VCaP (cell line): ENCODE measurements at regions not wholly inside any gene's neighbourhood (a gene's known extent, or its start where the extent isn't known, plus 50 kb on each side); places are given as distances from the start of the nearest gene placed in this dataset.
"Not testable (repeated sequence)": the region's sequence is repeated elsewhere in the genome, so short reads cannot be mapped to it uniquely, and the experiment has no call there.

Experiments
- H3K27ac ChIP-seq: fragments of 450-650 bp; 2 replicates; pipeline ENCODE4 v1.5.1; 2017
- TF ChIP-seq, protein P1 (sequence below): fragments of 450-650 bp; conservative IDR thresholded peaks from 2 replicates; pipeline ENCODE4 v1.5.1; 2017; ENCODE audit warnings: mild to moderate bottlenecking, moderate library complexity

DNA sequence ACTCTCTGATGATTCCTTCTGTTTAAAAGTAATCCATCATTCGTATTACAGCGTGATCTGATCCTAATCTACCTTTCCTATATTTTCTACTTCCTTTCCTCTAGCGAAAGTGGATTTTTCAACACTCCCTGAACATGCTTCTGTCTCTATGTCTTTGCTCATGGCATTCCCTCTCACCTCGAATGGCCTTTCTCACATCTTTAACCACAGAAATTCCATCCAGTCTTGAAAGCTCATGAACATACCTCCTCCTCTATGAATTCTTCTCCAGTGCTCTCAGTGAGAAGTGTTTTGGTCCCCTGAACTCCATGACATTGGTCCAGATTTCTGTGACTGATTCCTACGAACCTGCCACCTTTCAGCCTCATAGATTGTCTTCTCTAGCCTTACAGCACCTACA, 323.2 kb downstream of the RAD51AP2 start:
- H3K27ac ChIP-seq: no peak overlapping the region
- TF ChIP-seq, protein P1, sequence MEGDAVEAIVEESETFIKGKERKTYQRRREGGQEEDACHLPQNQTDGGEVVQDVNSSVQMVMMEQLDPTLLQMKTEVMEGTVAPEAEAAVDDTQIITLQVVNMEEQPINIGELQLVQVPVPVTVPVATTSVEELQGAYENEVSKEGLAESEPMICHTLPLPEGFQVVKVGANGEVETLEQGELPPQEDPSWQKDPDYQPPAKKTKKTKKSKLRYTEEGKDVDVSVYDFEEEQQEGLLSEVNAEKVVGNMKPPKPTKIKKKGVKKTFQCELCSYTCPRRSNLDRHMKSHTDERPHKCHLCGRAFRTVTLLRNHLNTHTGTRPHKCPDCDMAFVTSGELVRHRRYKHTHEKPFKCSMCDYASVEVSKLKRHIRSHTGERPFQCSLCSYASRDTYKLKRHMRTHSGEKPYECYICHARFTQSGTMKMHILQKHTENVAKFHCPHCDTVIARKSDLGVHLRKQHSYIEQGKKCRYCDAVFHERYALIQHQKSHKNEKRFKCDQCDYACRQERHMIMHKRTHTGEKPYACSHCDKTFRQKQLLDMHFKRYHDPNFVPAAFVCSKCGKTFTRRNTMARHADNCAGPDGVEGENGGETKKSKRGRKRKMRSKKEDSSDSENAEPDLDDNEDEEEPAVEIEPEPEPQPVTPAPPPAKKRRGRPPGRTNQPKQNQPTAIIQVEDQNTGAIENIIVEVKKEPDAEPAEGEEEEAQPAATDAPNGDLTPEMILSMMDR: no peak

DNA sequence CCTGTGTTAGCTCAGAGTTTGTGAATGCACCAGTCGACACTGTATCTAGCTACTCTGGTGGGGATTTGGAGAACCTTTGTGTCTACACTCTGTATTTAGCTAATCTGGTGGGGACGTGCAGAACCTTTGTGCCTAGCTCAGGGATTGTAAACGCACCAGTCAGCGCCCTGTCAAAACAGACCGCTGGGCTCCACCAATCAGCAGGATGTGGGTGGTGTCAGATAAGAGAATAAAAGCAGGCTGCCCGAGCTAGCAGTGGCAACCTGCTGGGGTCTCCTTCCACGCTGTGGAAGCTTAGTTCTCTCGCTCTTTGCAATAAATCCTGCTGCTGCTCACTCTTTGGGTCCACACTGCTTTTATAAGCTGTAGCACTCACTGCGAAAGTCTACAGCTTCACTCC, 324.2 kb downstream of the RAD51AP2 start:
- TF ChIP-seq, protein P1: no peak
- no peak overlapping the region for H3K27ac ChIP-seq

DNA sequence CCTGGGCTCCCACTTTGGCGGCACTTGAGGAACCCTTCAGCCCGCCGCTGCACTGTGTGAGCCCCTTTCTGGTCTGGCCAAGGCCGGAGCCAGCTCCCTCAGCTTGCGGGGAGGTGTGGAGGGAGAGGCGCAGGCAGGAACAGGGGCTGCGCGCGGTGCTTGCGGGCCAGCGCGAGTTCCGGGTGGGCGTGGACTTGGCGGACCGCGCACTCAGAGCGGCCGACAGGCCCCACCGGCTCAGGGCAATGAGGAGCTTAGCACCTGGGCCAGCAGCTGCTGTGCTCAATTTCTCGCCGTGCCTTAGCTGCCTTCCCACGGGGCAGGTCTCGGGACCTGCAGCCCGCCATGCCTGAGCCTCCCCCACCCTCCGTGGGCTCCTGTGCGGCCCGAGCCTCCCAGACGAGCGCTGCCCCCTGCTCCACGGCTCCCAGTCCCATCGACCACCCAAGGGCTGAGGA, 324.8 kb downstream of the RAD51AP2 start:
- H3K27ac ChIP-seq: not testable (repeated sequence)

DNA sequence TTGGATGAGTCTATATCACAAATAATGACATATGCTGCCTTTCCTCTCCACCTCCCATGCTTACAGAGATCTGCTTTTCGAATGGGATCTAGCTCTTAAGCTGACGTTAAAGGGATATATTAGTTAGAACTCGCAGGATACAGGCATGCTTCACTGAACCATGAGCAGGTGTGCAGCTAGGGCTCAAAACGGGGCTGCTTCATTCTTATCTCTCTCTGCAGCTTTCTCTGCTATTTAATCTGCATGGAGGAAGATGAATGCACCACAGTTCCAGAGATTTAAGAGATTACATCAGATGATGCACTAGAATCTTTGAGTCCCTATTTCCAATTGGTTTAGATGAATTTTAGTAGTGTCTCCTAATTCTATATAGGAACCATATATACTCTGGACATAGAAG, 327.0 kb downstream of the RAD51AP2 start:
- TF ChIP-seq, protein P1: no peak
- H3K27ac ChIP-seq: no peak overlapping the region

DNA sequence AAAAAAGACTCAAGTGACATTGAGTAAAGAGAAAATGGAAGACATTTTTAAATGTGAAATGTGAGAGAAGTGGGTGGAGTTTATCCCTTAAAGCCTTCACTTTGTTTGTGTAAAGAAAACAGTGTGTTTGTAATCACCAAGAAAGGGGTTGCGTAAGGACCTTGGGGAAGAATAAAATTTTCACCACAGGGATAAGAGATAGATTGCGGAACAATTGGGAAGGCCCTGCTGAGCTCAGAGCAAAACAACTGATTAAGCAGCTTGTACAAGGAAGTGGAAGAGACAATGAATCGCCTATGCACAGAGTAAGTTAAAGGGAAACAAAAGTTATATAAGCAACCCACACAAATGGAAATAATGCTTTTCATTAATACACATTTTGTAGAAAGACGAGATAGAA, 327.7 kb downstream of the RAD51AP2 start:
- H3K27ac ChIP-seq: no peak overlapping the region
- TF ChIP-seq, protein P1: no peak

DNA sequence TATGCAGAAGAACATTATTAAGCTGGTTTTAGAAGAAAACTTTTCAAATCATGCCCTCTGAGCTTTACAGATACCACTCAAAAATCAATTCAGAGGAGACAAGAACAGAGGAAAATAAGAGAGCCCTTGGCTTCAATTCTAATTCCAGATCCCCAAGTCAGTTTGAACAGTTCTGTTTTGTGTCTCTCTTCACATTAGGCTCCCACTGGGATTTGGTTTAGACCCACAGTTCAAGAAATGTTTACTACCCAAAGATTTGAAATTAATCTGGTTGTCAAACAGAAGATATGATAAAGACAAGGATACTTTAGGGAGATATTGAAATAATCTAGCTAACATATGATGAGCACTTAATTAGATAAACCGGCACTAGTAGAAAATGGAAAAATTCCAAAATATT, 329.5 kb downstream of the RAD51AP2 start:
- no peak overlapping the region for H3K27ac ChIP-seq
- TF ChIP-seq, protein P1: no peak

DNA sequence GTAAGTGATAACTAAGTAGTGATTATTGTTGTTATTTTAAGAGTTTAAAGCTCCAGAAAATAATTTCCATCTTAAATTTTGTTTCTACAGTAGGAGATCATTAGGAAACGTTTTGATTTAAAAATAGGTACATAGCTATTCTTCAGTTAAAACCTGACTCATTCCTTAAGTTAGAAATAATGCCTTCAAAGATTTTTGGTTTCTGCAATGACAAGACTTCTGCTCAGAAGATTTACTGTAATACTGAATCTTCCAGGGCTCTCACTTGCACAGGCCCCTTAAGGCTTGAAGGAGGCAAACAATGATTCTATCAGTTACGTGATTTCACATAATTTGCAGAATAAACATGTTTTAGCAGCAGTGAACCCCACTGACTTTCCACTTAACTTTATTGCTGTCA, 333.7 kb downstream of the RAD51AP2 start:
- TF ChIP-seq, protein P1: no peak
- no peak overlapping the region for H3K27ac ChIP-seq

DNA sequence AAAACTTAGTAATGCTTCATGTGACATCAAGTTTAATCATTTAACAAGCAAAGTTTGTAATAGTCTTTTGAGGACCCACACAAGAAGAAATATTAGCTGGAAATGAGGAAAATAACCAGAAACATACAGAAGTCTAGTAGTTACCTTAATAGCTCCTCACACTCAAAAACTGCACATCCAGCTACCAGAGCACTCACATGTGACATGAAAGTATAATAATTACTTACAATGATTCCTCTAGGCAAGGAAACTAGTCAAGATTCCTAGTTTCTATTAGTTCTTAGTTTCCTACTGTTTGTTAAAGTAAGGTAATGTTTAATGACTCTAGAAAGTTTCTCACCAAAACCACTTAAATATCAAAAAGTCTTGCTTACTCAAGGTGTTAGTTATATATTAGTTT, 335.8 kb downstream of the RAD51AP2 start:
- TF ChIP-seq, protein P1: no peak
- no peak overlapping the region for H3K27ac ChIP-seq
